ENCODE measurements at regions not wholly inside any gene's neighbourhood (a gene's known extent, or its start where the extent isn't known, plus 50 kb on each side); places are given as distances from the start of the nearest gene placed in this dataset.

DNA sequence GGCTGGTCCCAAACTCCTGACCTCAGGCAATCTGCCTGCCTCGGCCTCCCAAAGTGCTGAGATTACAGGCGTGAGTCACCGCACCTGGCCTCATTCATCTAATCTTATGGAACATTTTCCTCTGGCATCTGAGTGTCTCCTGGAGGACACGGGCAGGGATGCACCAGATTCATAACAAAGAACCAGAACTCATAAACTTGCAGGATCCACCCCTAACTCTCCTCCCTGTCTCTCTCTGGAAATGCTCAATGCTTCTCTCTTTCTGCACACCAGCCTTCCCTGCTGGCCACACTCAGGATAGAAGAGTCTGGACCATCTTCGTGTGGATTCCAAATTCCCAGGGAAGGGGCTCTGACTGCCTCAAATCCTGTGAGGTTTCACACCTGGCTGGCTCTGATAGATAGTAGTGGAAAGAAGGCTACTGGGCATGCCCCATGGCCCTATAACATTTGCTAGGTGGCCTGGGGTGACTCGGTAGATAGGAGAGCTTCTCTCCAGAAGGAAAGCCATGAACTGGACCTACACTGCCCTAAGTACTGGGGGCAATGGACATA, 483.2 kb upstream of the GYPC start:
- Histone ChIP-seq H3K4me1 (ENCODE audit: control insufficient read depth in 1 of 2, insufficient read depth in 2 of 2, low read length in 2 of 2) (no peaks in the 10 kb centered on the region), H4K20me1 (ENCODE audit: insufficient read depth, low read length) (no peaks in the 10 kb centered on the region), H3K27ac (ENCODE audit: low read depth in 1 of 2, low read length in 2 of 2) (no peak overlapping the region), H3K27me3 (ENCODE audit: control insufficient read depth in 2 of 2, insufficient read depth in 2 of 2, low read length in 2 of 2) (no peaks in the 10 kb centered on the region), H3K36me3 (replicated peaks in 1 of 2; ENCODE audit: control insufficient read depth in 1 of 2, insufficient read depth in 2 of 2, low read length in 2 of 2) (no peaks in the 10 kb centered on the region), H3K9ac (ENCODE audit: insufficient read depth, low read length, poor library complexity, severe bottlenecking) (no peak overlapping the region), H3K9me3 (replicated peaks in 1 of 2; ENCODE audit: control insufficient read depth in 1 of 2, insufficient read depth in 1 of 2, low read length in 2 of 2) (no peaks in the 10 kb centered on the region), H2AFZ (ENCODE audit: insufficient read depth, low read depth, low read length, poor library complexity, severe bottlenecking) (no peak overlapping the region), H3K4me2 (replicated peaks; ENCODE audit: extremely low read depth, low read length, poor library complexity, severe bottlenecking) (no peak overlapping the region), H3K4me3 (replicated peaks in 1 of 3; ENCODE audit: low read depth in 2 of 3, low read length in 3 of 3) (no peak overlapping the region), H3K79me2 (ENCODE audit: insufficient read depth, low read length) (no peaks in the 10 kb centered on the region)
- H3K4me1 Mint-ChIP-seq = no peaks in the 10 kb centered on the region
- H3K4me3 Mint-ChIP-seq = no peak overlapping the region
- TF ChIP-seq, protein P1, sequence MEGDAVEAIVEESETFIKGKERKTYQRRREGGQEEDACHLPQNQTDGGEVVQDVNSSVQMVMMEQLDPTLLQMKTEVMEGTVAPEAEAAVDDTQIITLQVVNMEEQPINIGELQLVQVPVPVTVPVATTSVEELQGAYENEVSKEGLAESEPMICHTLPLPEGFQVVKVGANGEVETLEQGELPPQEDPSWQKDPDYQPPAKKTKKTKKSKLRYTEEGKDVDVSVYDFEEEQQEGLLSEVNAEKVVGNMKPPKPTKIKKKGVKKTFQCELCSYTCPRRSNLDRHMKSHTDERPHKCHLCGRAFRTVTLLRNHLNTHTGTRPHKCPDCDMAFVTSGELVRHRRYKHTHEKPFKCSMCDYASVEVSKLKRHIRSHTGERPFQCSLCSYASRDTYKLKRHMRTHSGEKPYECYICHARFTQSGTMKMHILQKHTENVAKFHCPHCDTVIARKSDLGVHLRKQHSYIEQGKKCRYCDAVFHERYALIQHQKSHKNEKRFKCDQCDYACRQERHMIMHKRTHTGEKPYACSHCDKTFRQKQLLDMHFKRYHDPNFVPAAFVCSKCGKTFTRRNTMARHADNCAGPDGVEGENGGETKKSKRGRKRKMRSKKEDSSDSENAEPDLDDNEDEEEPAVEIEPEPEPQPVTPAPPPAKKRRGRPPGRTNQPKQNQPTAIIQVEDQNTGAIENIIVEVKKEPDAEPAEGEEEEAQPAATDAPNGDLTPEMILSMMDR (IDR thresholded peaks at IDR 0.05) = no peak
- H3K27ac Mint-ChIP-seq = no peak overlapping the region
- intact Hi-C loops (cut with micrococcal nuclease) = no loop called here
- DNase-seq = no peak
- H3K36me3 Mint-ChIP-seq = no peaks in the 10 kb centered on the region
- peaks cover 0 to 2% (median 0%) of the 10 kb centered on the region in 3 donors for H3K27me3 Mint-ChIP-seq (ENCODE audit: low read depth in 3 of 3)
- H3K9me3 Mint-ChIP-seq = peaks cover 0 to 9% (median 2%) of the 10 kb centered on the region in 7 donors
- WGBS (ENCODE audit: insufficient coverage) = 97% methylated on average over 3 of the region's 6 CpGs

DNA sequence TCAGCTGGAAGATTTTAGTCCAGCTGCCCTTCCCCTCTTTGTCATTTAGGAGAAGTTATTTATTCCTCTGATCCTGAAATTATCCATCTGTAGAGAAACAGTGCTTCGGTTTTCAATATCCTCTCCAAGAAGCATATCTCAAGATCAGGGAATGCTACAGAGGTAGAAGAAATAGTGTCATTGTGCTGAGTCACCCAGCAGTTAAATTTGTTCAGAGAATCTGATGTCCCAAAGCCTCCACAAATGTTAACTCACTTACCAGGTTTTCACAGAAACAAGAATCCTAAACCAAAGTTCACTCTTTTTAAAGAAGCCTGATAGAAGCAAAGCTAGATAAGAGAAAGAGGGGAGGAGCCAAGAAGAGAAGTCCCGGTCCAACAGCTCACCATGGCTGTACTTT, 480.7 kb upstream of the GYPC start:
- no peak for DNase-seq
- Histone ChIP-seq H2AFZ (ENCODE audit: insufficient read depth, low read depth, low read length, poor library complexity, severe bottlenecking) (no peak overlapping the region), H3K36me3 (replicated peaks in 1 of 2; ENCODE audit: control insufficient read depth in 1 of 2, insufficient read depth in 2 of 2, low read length in 2 of 2) (no peaks in the 10 kb centered on the region), H3K79me2 (ENCODE audit: insufficient read depth, low read length) (no peaks in the 10 kb centered on the region), H3K9ac (ENCODE audit: insufficient read depth, low read length, poor library complexity, severe bottlenecking) (no peak overlapping the region), H3K9me3 (replicated peaks in 1 of 2; ENCODE audit: control insufficient read depth in 1 of 2, insufficient read depth in 1 of 2, low read length in 2 of 2) (no peaks in the 10 kb centered on the region), H3K4me2 (replicated peaks; ENCODE audit: extremely low read depth, low read length, poor library complexity, severe bottlenecking) (no peak overlapping the region), H3K4me3 (replicated peaks in 1 of 3; ENCODE audit: low read depth in 2 of 3, low read length in 3 of 3) (no peak overlapping the region), H3K4me1 (ENCODE audit: control insufficient read depth in 1 of 2, insufficient read depth in 2 of 2, low read length in 2 of 2) (no peaks in the 10 kb centered on the region), H4K20me1 (ENCODE audit: insufficient read depth, low read length) (no peaks in the 10 kb centered on the region), H3K27ac (ENCODE audit: low read depth in 1 of 2, low read length in 2 of 2) (no peak overlapping the region), H3K27me3 (ENCODE audit: control insufficient read depth in 2 of 2, insufficient read depth in 2 of 2, low read length in 2 of 2) (no peaks in the 10 kb centered on the region)
- no peaks in the 10 kb centered on the region for H3K4me1 Mint-ChIP-seq
- H3K9me3 Mint-ChIP-seq = peaks cover 0 to 6% (median 0%) of the 10 kb centered on the region in 7 donors
- no peak overlapping the region for H3K27ac Mint-ChIP-seq
- H3K4me3 Mint-ChIP-seq = no peak overlapping the region
- intact Hi-C loops (cut with micrococcal nuclease) = no loop called here
- no peaks in the 10 kb centered on the region for H3K36me3 Mint-ChIP-seq
- TF ChIP-seq, protein P1 (IDR thresholded peaks at IDR 0.05) = no peak
- WGBS (ENCODE audit: insufficient coverage) = 100% methylated on average over 1 of the region's 2 CpGs
- peaks cover 0 to 2% (median 0%) of the 10 kb centered on the region in 3 donors for H3K27me3 Mint-ChIP-seq (ENCODE audit: low read depth in 3 of 3)
